Mesodermal cell (in vitro differentiated cells): ENCODE measurements at regions not wholly inside any gene's neighbourhood (a gene's known extent, or its start where the extent isn't known, plus 50 kb on each side); places are given as distances from the start of the nearest gene placed in this dataset.
A peak's percentile ranks its signal among the peaks of the same experiment; 100 is the strongest.

Source experiments
- H3K27ac ChIP-seq: 2 replicates; pipeline ENCODE4 v1.7.0; 2013; ENCODE audit warnings: mild to moderate bottlenecking, low read depth, low read length, moderate library complexity; ENCODE audit not compliant: severe bottlenecking
- H3K36me3 ChIP-seq: 2 replicates; pipeline ENCODE4 v1.7.1; 2013; ENCODE audit warnings: mild to moderate bottlenecking, low read length, moderate library complexity; ENCODE audit not compliant: control insufficient read depth, insufficient read depth
- H3K4me1 ChIP-seq: one replicate; pipeline ENCODE4 v1.7.1; 2013; ENCODE audit warnings: mild to moderate bottlenecking, low read length; ENCODE audit not compliant: insufficient read depth, control insufficient read depth, poor library complexity, severe bottlenecking
- H3K4me3 ChIP-seq: 2 replicates; pipeline ENCODE4 v1.7.0; 2013; ENCODE audit warnings: low read length, control low read depth, mild to moderate bottlenecking; ENCODE audit not compliant: insufficient read depth, poor library complexity, severe bottlenecking; ENCODE audit errors: extremely low read depth
- H3K9me3 ChIP-seq: 2 replicates; pipeline ENCODE4 v1.7.1; 2013; ENCODE audit warnings: mild to moderate bottlenecking, low read length, moderate library complexity; ENCODE audit not compliant: control insufficient read depth
- WGBS, 2 experiments: methylation state at CpG; one replicate each; pipeline ENCODE4 v1.1.5; 2013; ENCODE audit warnings: missing lambda C conversion rate in 2 of 2; ENCODE audit not compliant: insufficient coverage in 2 of 2; 5-methylcytosine and 5-hydroxymethylcytosine counted together

GRCh38 chr1:219788091-219788490, 140.3 kb downstream of the SLC30A10 start:
- 63 to 100% methylated on average over 1 of the region's 1 CpG for WGBS, 2 experiments
- H3K36me3 ChIP-seq = no peaks in the 10 kb centered on the region
- H3K4me3 ChIP-seq = no peak overlapping the region
- H3K4me1 ChIP-seq = peaks cover 44% of the 10 kb centered on the region
- peak overlapping the region; percentile 52 for H3K27ac ChIP-seq
- peaks cover 10% of the 10 kb centered on the region for H3K9me3 ChIP-seq

GRCh38 chr1:219784660-219785381, 143.5 kb downstream of the SLC30A10 start:
- 73 to 88% methylated on average over 6 to 8 of the region's 8 CpGs for WGBS, 2 experiments
- no peak overlapping the region for H3K4me3 ChIP-seq
- H3K36me3 ChIP-seq = no peaks in the 10 kb centered on the region
- peaks cover 10% of the 10 kb centered on the region for H3K9me3 ChIP-seq
- H3K27ac ChIP-seq = no peak overlapping the region
- H3K4me1 ChIP-seq = peaks cover 36% of the 10 kb centered on the region

- H3K4me3 ChIP-seq = no peak overlapping the region
Observed at GRCh38 chr1:219783605-219784235, 144.6 kb downstream of the SLC30A10 start.

GRCh38 chr1:219782929-219783328, 145.4 kb downstream of the SLC30A10 start:
- Histone ChIP-seq H3K27ac (no peak overlapping the region), H3K36me3 (no peaks in the 10 kb centered on the region), H3K9me3 (no peaks in the 10 kb centered on the region), H3K4me3 (no peak overlapping the region), H3K4me1 (peaks cover 34% of the 10 kb centered on the region)
- WGBS, 2 experiments = 83 to 100% methylated on average over 2 of the region's 3 CpGs

More at GRCh38 chr1:219783605-219784235, 144.6 kb downstream of the SLC30A10 start:
- 80 to 86% methylated on average over 1 to 2 of the region's 2 CpGs for WGBS, 2 experiments
- Histone ChIP-seq H3K4me1 (peaks cover 36% of the 10 kb centered on the region), H3K9me3 (peaks cover 6% of the 10 kb centered on the region), H3K36me3 (no peaks in the 10 kb centered on the region), H3K27ac (no peak overlapping the region)

GRCh38 chr1:219782311-219782710, 146.0 kb downstream of the SLC30A10 start:
- Histone ChIP-seq H3K4me3 (no peak overlapping the region), H3K27ac (no peak overlapping the region)
- WGBS, 2 experiments = 53 to 75% methylated on average over 3 of the region's 4 CpGs

DNA sequence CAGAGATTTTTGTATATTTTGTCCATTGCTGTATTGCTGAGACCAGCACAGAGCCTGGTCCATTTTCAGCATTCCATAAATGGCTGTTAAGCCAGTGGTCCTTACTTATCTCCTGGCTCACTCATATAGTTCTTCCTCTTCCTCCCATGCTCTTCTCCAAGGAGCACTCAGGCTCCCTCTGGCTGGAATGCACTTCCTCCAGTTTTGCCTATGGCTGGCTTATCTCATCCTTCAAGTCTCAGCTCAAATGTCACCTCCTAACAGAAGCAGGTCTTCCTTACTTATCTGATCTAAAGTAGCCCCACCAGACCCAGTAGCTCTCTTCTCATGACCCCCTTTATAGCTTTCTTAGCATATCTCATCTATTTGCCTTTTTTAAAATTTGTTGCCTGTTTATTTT, 146.9 kb downstream of the SLC30A10 start:
- Histone ChIP-seq H3K36me3 (no peaks in the 10 kb centered on the region), H3K27ac (peak overlapping the region; percentile 23), H3K9me3 (no peaks in the 10 kb centered on the region), H3K4me1 (peaks cover 31% of the 10 kb centered on the region), H3K4me3 (no peak overlapping the region)

More at GRCh38 chr1:219782311-219782710, 146.0 kb downstream of the SLC30A10 start:
- H3K9me3 ChIP-seq = no peaks in the 10 kb centered on the region
- peaks cover 31% of the 10 kb centered on the region for H3K4me1 ChIP-seq
- H3K36me3 ChIP-seq = no peaks in the 10 kb centered on the region

DNA sequence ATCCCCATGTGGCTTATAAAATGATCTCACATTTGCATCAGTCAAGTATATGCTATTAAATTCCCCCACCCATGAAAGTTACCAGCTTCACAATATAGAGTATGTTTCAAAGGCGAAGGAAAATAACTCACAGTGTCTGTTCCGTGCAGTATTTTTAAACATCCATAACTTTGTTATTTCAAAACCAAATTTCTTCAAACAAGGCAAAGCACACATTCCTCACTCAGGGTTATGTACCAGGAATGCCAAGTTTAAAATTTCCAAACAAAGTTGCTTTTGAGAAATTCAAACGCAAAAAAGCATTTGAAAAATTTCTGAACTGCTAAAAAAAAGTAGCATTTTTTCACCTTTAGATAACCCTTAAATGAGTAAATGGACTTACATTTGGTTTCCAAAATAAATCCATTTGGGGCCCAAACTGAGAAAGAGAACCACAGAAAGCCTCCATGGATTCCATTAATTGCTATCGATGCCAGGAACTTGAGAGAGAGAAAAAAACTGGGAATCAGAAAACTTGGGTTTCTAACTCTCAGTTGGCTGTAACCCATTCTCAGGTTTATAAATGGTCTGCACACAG, 149.5 kb downstream of the SLC30A10 start:
- WGBS, 2 experiments = 100% methylated on average over 3 of the region's 4 CpGs

DNA sequence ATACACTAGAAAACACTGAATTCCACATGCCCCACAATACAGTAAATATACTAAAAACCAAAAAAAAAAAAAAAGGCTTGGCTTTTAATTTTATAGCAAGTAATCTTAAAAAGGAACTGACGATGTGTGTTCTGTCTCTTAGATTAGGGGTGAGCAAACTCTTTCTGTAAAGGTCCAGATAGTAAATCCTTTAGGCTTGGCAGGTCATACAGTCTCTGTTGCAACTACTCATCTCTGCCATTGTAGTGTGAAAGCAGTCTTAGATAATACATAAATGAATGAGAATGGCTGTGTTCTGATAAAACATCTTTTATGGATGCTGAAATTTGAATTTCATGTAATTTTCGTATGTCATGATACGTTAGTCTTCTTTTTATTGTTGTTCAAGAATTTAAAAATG, 150.2 kb downstream of the SLC30A10 start:
- H3K9me3 ChIP-seq = no peaks in the 10 kb centered on the region
- peaks cover 17% of the 10 kb centered on the region for H3K4me1 ChIP-seq
- H3K36me3 ChIP-seq = no peaks in the 10 kb centered on the region
- H3K4me3 ChIP-seq = no peak overlapping the region
- no peak overlapping the region for H3K27ac ChIP-seq
- 100% methylated on average over 1 of the region's 3 CpGs for WGBS, 2 experiments

More for the DNA sequence above, 149.5 kb downstream of the SLC30A10 start:
- Histone ChIP-seq H3K4me1 (peaks cover 17% of the 10 kb centered on the region), H3K9me3 (no peaks in the 10 kb centered on the region), H3K4me3 (no peak overlapping the region), H3K36me3 (no peaks in the 10 kb centered on the region), H3K27ac (no peak overlapping the region)

DNA sequence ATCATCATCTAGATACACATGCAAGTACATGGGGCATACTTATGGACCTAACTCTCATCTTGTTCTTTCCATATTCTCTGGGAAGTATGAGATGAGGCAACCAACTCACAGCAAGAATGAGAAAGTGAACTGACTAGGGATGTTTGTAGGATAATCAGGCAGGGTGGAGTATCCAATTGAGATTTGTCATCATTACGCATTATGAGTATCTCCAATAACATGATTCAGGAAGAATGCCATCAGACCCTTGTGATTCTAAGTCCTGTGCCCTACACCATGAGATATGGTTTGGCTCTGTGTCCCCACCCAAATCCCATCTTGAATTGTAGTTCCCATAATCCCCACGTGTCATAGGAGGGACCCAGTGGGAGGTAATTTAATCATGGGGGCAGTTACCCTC, 154.0 kb downstream of the SLC30A10 start:
- peaks cover 8% of the 10 kb centered on the region for H3K4me1 ChIP-seq
- no peak overlapping the region for H3K4me3 ChIP-seq
- WGBS, 2 experiments = 80% methylated on average over 2 of the region's 2 CpGs; no CpG with 5 or more reads in 1 of the 2 experiments
- no peak overlapping the region for H3K27ac ChIP-seq
- H3K9me3 ChIP-seq = no peaks in the 10 kb centered on the region
- no peaks in the 10 kb centered on the region for H3K36me3 ChIP-seq

GRCh38 chr1:219773775-219774174, 154.6 kb downstream of the SLC30A10 start:
- H3K27ac ChIP-seq = no peak overlapping the region
- 86 to 97% methylated on average over 2 to 3 of the region's 3 CpGs for WGBS, 2 experiments
- no peaks in the 10 kb centered on the region for H3K36me3 ChIP-seq
- H3K9me3 ChIP-seq = no peaks in the 10 kb centered on the region
- H3K4me3 ChIP-seq = no peak overlapping the region
- H3K4me1 ChIP-seq = peaks cover 8% of the 10 kb centered on the region

DNA sequence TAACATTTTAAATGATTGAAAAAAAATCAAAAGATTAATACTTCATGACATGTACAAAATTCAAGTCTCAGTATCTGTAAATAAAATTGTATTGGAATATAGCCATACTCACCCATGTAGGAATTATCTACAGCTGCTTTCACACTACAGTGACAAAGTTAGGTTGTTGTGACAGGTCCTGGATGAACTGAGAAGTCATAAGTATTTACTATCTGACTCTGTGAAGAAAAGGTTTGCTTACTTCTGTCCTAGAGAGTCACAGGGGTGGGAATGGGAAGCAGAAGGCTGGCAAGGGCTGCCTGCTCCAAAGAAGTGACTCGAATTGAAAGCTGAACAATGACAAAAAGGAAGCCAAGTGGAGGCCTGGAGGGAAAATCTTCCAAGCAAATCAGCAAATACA, 155.2 kb downstream of the SLC30A10 start:
- WGBS, 2 experiments = 44 to 60% methylated on average over 1 of the region's 1 CpG
- no peaks in the 10 kb centered on the region for H3K9me3 ChIP-seq
- peaks cover 5% of the 10 kb centered on the region for H3K4me1 ChIP-seq
- no peak overlapping the region for H3K4me3 ChIP-seq
- H3K36me3 ChIP-seq = no peaks in the 10 kb centered on the region
- no peak overlapping the region for H3K27ac ChIP-seq
